GM12878 (cell line): ENCODE measurements at regions not wholly inside any gene's neighbourhood (a gene's known extent, or its start where the extent isn't known, plus 50 kb on each side); places are given as distances from the start of the nearest gene placed in this dataset.

ENCODE experiments used
- ATAC-seq: fragments of 200-7000 bp; cut with Tn5 transposase; 3 replicates; pipeline ENCODE4 v1.9.1; 2020; ENCODE audit warnings: mild to moderate bottlenecking, moderate library complexity
- BruUV-seq: library from RNA; stranded (reverse); fragments of 400-500 nt; replicated peaks from 2 replicates; lab custom pipeline; 2021; lab: Mats Ljungman, UMichigan
- CTCF ChIA-PET: fragments of 300-600 bp; sonication (Branson Sonifier 250); formaldehyde crosslinking; extraction: SDS; loops from one replicate; lab custom pipeline; 2021; ENCODE audit warnings: inconsistent platforms; lab: Yijun Ruan, JAX
- POLR2A ChIA-PET: fragments of 350-600 bp; formaldehyde crosslinking; extraction: SDS; loops from one replicate; lab custom pipeline; 2021; ENCODE audit warnings: inconsistent platforms; lab: Charles Lee
- RAD21 ChIA-PET: fragments of 300-600 bp; sonication (Branson Sonifier 250); formaldehyde crosslinking; loops from one replicate; lab custom pipeline; 2023; ENCODE audit warnings: antibody characterized with exemption; ENCODE audit not compliant: unreplicated experiment; lab: Charles Lee
- SMC1A ChIA-PET: fragments of 300-600 bp; sonication (Branson Sonifier 250); formaldehyde crosslinking; loops from one replicate; lab custom pipeline; 2023; ENCODE audit not compliant: unreplicated experiment, uncharacterized antibody; lab: Charles Lee
- DNase-seq: peaks from one replicate; pipeline ENCODE4 v3.0.0-alpha.2; 2011; ENCODE audit warnings: low read depth, low spot score
- FAIRE-seq: peaks from 3 replicates; lab custom pipeline; 2011; peaks lifted over from hg19 to GRCh38; lab: Jason Lieb, UNC
- H2AFZ ChIP-seq: 2 replicates; pipeline ENCODE4 v1.6.0; 2011; ENCODE audit warnings: low read depth, low read length, control low read depth; ENCODE audit not compliant: control insufficient read depth
- H3K27ac ChIP-seq: 2 replicates; pipeline ENCODE4 v1.5.1; 2011; ENCODE audit warnings: control low read depth; ENCODE audit not compliant: control insufficient read depth, insufficient read depth
- H3K27me3 ChIP-seq, 2 experiments: replicated peaks in 1 of 2; 2 replicates each; pipeline versions ENCODE4 v1.6.0 to v1.6.1; 2011; ENCODE audit warnings: low read length in 1 of 2; ENCODE audit not compliant: control insufficient read depth in 2 of 2, insufficient read depth in 2 of 2
- H3K36me3 ChIP-seq, 2 experiments: 2 replicates each; pipeline ENCODE4 v1.5.1; 2011; ENCODE audit warnings: low read length in 1 of 2; ENCODE audit not compliant: control insufficient read depth in 2 of 2, insufficient read depth in 2 of 2
- H3K4me1 ChIP-seq: 2 replicates; pipeline ENCODE4 v1.6.1; 2011; ENCODE audit warnings: mild to moderate bottlenecking, low read length, moderate library complexity, mixed read lengths; ENCODE audit not compliant: control insufficient read depth, insufficient read depth
- H3K4me2 ChIP-seq: 2 replicates; pipeline ENCODE4 v1.6.0; 2011; ENCODE audit warnings: control low read depth; ENCODE audit not compliant: control insufficient read depth, insufficient read depth
- H3K4me3 ChIP-seq: fragments of 200-600 bp; sonication (generic); 2 replicates; pipeline ENCODE4 v1.5.1; 2016
- H3K79me2 ChIP-seq: 2 replicates; pipeline ENCODE4 v1.6.0; 2011; ENCODE audit warnings: low read length; ENCODE audit not compliant: control insufficient read depth, insufficient read depth
- H3K9ac ChIP-seq: 2 replicates; pipeline ENCODE4 v1.8.0; 2011; ENCODE audit warnings: low read length, control low read depth, mixed read lengths; ENCODE audit not compliant: control insufficient read depth, insufficient read depth
- H3K9me3 ChIP-seq: replicated peaks from 3 replicates; pipeline ENCODE4 v1.5.1; 2011; ENCODE audit warnings: mild to moderate bottlenecking, low read length; ENCODE audit not compliant: control insufficient read depth, insufficient read depth
- H4K20me1 ChIP-seq: 2 replicates; pipeline ENCODE4 v1.6.0; 2011; ENCODE audit not compliant: control insufficient read depth, insufficient read depth
- BCL3 ChIP-seq: IDR thresholded peaks from 2 replicates; pipeline ENCODE4 v1.6.1; 2011; ENCODE audit warnings: borderline replicate concordance, low read depth, mild to moderate bottlenecking, moderate library complexity, low read length; ENCODE audit not compliant: insufficient read depth, poor library complexity, severe bottlenecking
- CBX3 ChIP-seq: fragments of 200-600 bp; sonication (generic); IDR thresholded peaks from 2 replicates; pipeline ENCODE4 v1.6.1; 2016; ENCODE audit warnings: low read depth, borderline replicate concordance
- CBX5 ChIP-seq: sonication (generic); IDR thresholded peaks from 2 replicates; pipeline ENCODE4 v1.6.1; 2016; ENCODE audit warnings: low read depth, moderate library complexity, mild to moderate bottlenecking, inconsistent platforms
- CHD2 ChIP-seq: IDR thresholded peaks from 2 replicates; pipeline ENCODE4 v1.6.1; 2011; ENCODE audit warnings: low read depth, low read length, improper control_type of control experiment, borderline replicate concordance
- FOXM1 ChIP-seq: IDR thresholded peaks from 2 replicates; pipeline ENCODE4 v1.6.1; 2012; ENCODE audit warnings: low read depth, mild to moderate bottlenecking, inconsistent platforms, low read length, moderate library complexity
- GATAD2B ChIP-seq: fragments of 450-650 bp; conservative IDR thresholded peaks from 2 replicates; pipeline ENCODE4 v1.6.1; 2017; ENCODE audit warnings: low read depth, mild to moderate bottlenecking, moderate library complexity
- IKZF1 ChIP-seq: fragments of 450-650 bp; conservative IDR thresholded peaks from 2 replicates; pipeline ENCODE4 v1.6.1; 2017; ENCODE audit warnings: antibody characterized with exemption, mild to moderate bottlenecking
- IRF5 ChIP-seq: fragments of 450-650 bp; IDR thresholded peaks from 2 replicates; pipeline ENCODE4 v1.6.1; 2017; ENCODE audit warnings: borderline replicate concordance
- MEF2B ChIP-seq: fragments of 450-650 bp; IDR thresholded peaks from 2 replicates; pipeline ENCODE4 v1.6.1; 2018; ENCODE audit warnings: mild to moderate bottlenecking, moderate library complexity; ENCODE audit not compliant: partially characterized antibody, poor library complexity, severe bottlenecking
- RAD51 ChIP-seq: fragments of 450-650 bp; IDR thresholded peaks from 2 replicates; pipeline ENCODE4 v1.6.1; 2016; ENCODE audit warnings: moderate library complexity, mild to moderate bottlenecking, inconsistent platforms
- RELA ChIP-seq: fragments of 450-650 bp; IDR thresholded peaks from 2 replicates; pipeline ENCODE4 v1.8.0; 2014; ENCODE audit warnings: borderline replicate concordance; ENCODE audit not compliant: partially characterized antibody
- RUNX3 ChIP-seq: IDR thresholded peaks from 2 replicates; pipeline ENCODE4 v1.6.1; 2012; ENCODE audit warnings: low read length, inconsistent platforms
- SMC3 ChIP-seq: IDR thresholded peaks from 2 replicates; pipeline ENCODE4 v1.6.1; 2011; ENCODE audit warnings: low read length, improper control_type of control experiment, borderline replicate concordance
- ZBED1 ChIP-seq: IDR thresholded peaks from 2 replicates; pipeline ENCODE4 v1.6.1; 2016; ENCODE audit warnings: borderline replicate concordance
- ZNF207 ChIP-seq: fragments of 450-650 bp; IDR thresholded peaks from 2 replicates; pipeline ENCODE4 v1.6.1; 2014; ENCODE audit warnings: antibody characterized with exemption, mild to moderate bottlenecking, borderline replicate concordance
- WGBS: methylation state at CpG from one replicate; pipeline ENCODE4 v1.1.6; 2016; ENCODE audit warnings: low lambda C conversion rate; ENCODE audit not compliant: insufficient replicate concordance, insufficient coverage; ENCODE audit errors: missing lambda C conversion rate; 5-methylcytosine and 5-hydroxymethylcytosine counted together
- in situ Hi-C: fragments of 300-500 bp; cut with MboI; formaldehyde crosslinking; loops from 9 replicates; pipeline ENCODE4 v1.14.3; 2018; ENCODE audit warnings: mixed read lengths
- intact Hi-C: fragments of 100-400 bp; cut with micrococcal nuclease; formaldehyde crosslinking; loops from one replicate; pipeline ENCODE4 v1.14.2; 2022; ENCODE audit not compliant: unreplicated experiment

- no peak overlapping the region for H3K9ac ChIP-seq
- H3K27ac ChIP-seq = no peak overlapping the region
- H3K9me3 ChIP-seq = no peaks in the 10 kb centered on the region
- DNase-seq (no peak), FAIRE-seq (no peak)
- no peak overlapping the region for H2AFZ ChIP-seq
- H4K20me1 ChIP-seq = no peaks in the 10 kb centered on the region
- no peak overlapping the region for H3K4me3 ChIP-seq
- intact Hi-C loops = no loop called here
- RAD21 ChIA-PET = interaction anchor here (0.5 kb wide), 1 partner anchor 1769 kb away, joined by 3 read pairs; no protein-coding TSS in a partner anchor
- TF ChIP-seq IKZF1 = no peak
- TF ChIP-seq MEF2B = no peak
- TF ChIP-seq CBX5 = no peak
- TF ChIP-seq ZBED1 = no peak
- TF ChIP-seq, all 136 proteins: peak for 0
- ATAC-seq = no peak
- WGBS = 0% methylated on average over 4 of the region's 4 CpGs
- CTCF ChIA-PET = no interaction called here
- POLR2A ChIA-PET = no interaction called here
- Histone ChIP-seq H3K4me1 (no peaks in the 10 kb centered on the region), H3K79me2 (no peaks in the 10 kb centered on the region), H3K27me3 (no peaks in the 10 kb centered on the region), H3K36me3 (no peaks in the 10 kb centered on the region), H3K4me2 (no peak overlapping the region)
- no TSS peak for BruUV-seq
- in situ Hi-C loops = no loop called here
- SMC1A ChIA-PET = interaction anchor here (0.9 kb wide), 1 partner anchor 8 kb away, joined by 3 read pairs; no protein-coding TSS in a partner anchor
Observed at GRCh38 chr13:105920370-105920769, 615.1 kb downstream of the EFNB2 start.

DNA sequence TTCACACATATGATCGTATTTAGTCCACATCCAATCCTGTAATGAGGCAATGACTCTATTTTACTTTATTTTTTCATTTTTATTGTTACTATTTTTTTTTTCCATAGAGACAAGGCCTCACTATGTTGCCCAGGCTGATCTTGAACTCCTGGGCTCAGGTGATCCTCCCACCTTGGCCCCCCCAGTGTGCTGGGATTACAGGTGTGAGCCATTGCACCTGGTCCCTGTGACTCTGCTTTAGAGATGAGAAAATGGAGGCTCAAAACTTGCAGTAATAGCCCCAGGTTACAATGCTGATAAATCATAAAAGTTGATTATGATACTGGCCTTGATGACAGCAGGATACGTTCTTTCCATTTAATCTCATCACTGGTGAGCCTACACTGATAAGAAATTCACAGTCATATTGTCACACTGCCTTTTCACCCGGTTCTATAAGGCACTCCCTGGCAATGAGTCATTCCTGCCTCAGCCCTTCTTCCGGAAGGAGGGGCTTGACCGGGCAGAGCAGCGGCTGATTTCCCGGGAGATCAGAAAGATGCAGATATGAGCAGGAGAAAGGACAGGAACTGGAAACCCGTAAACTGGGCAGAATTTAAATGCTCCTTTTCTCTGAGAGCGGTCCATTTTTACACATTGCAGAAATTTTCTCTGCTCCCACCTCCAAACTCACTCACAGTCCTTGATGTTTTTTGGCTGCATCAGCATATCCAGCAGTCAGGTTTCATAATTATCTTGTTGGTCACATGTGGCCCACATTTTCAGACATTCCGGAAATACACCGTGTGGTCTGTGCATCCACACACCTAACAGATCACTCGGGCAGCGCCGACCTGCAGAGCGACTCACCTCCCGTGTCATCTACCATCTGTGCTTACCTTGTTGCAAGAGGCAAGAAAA, 616.4 kb downstream of the EFNB2 start:
- ChIA-PET POLR2A (no interaction called here), CTCF (no interaction called here), SMC1A (interaction anchor here (0.6 kb wide), 1 partner anchor 588 kb away, joined by 3 read pairs; no protein-coding TSS in a partner anchor), RAD21 (no interaction called here)
- no peak for FAIRE-seq
- no peaks in the 10 kb centered on the region for H3K4me1 ChIP-seq
- H4K20me1 ChIP-seq = no peaks in the 10 kb centered on the region
- H3K79me2 ChIP-seq = no peaks in the 10 kb centered on the region
- no peak overlapping the region for H3K9ac ChIP-seq
- in situ Hi-C loops (no loop called here), intact Hi-C loops (no loop called here)
- DNase-seq = no peak
- whole genome bisulfite sequencing = 47% methylated on average over 16 of the region's 16 CpGs
- H3K9me3 ChIP-seq = no peaks in the 10 kb centered on the region
- no peak overlapping the region for H2AFZ ChIP-seq
- H3K36me3 ChIP-seq = no peaks in the 10 kb centered on the region
- H3K4me3 ChIP-seq = no peak overlapping the region
- no peaks in the 10 kb centered on the region for H3K27me3 ChIP-seq
- ATAC-seq = no peak
- no peak overlapping the region for H3K27ac ChIP-seq
- no peak overlapping the region for H3K4me2 ChIP-seq
- BruUV-seq = no TSS peak
- TF ChIP-seq RAD51 = no peak
- no peak for TF ChIP-seq ZNF207
- TF ChIP-seq IRF5 = no peak
- no peak for TF ChIP-seq BCL3
- no peak for TF ChIP-seq RELA
- TF ChIP-seq CHD2 = no peak
- no peak for TF ChIP-seq SMC3
- TF ChIP-seq IKZF1 = no peak
- no peak for TF ChIP-seq FOXM1
- no peak for TF ChIP-seq RUNX3
- no peak for TF ChIP-seq CBX3
- TF ChIP-seq GATAD2B = no peak
